GM10266 (cell line): ENCODE measurements at regions not wholly inside any gene's neighbourhood (a gene's known extent, or its start where the extent isn't known, plus 50 kb on each side); places are given as distances from the start of the nearest gene placed in this dataset.

Source experiments
- DNase-seq: peaks from one replicate; pipeline ENCODE4 v3.0.0; 2012; ENCODE audit errors: extremely low spot score
- CTCF ChIP-seq: IDR thresholded peaks from 2 replicates; pipeline ENCODE4 v1.5.1; 2012; ENCODE audit warnings: mild to moderate bottlenecking, low read depth; ENCODE audit not compliant: control insufficient read depth, insufficient read depth; ENCODE audit errors: missing control alignments

GRCh38 chr5:133890314-133890713, 78.1 kb downstream of the C5orf15 start:
- no peak for DNase-seq
- TF ChIP-seq CTCF = no peak

GRCh38 chr5:133889271-133889905, 79.0 kb downstream of the C5orf15 start:
- TF ChIP-seq CTCF = no peak
- DNase-seq = no peak

GRCh38 chr5:133888625-133888991, 79.8 kb downstream of the C5orf15 start:
- no peak for TF ChIP-seq CTCF
- DNase-seq = no peak

- DNase-seq = no peak
- TF ChIP-seq CTCF = no peak
These were observed 82.9 kb downstream of the C5orf15 start for GRCh38 chr5:133885566-133885965.

- no peak for TF ChIP-seq CTCF
- DNase-seq = no peak
These were observed 83.7 kb downstream of the C5orf15 start for GRCh38 chr5:133884569-133885311.

- no peak for TF ChIP-seq CTCF
- no peak for DNase-seq
These were observed 84.5 kb downstream of the C5orf15 start for GRCh38 chr5:133883916-133884315.

- no peak for DNase-seq
- TF ChIP-seq CTCF = no peak
These were observed 85.6 kb downstream of the C5orf15 start for GRCh38 chr5:133882846-133883245.
